ENCODE measurements at regions not wholly inside any gene's neighbourhood (a gene's known extent, or its start where the extent isn't known, plus 50 kb on each side); places are given as distances from the start of the nearest gene placed in this dataset.

GRCh38 chr1:217009376-217009775 lies 286.1 kb upstream of the ESRRG start:
- intact Hi-C loops (cut with DNase I): no loop called here

GRCh38 chr1:217004776-217005436 lies 281.7 kb upstream of the ESRRG start:
- Histone ChIP-seq H3K36me3 (ENCODE audit: control insufficient read depth in 2 of 3, insufficient read depth in 3 of 3, low read length in 3 of 3) (no peaks in the 10 kb centered on the region), H3K4me1 (ENCODE audit: control insufficient read depth in 2 of 3, insufficient read depth in 2 of 3, low read depth in 1 of 3, low read length in 3 of 3) (no peaks in the 10 kb centered on the region), H3K27me3 (ENCODE audit: control insufficient read depth, insufficient read depth, low read length) (no peaks in the 10 kb centered on the region), H3K4me3 (ENCODE audit: low read length in 3 of 3) (no peak overlapping the region), H3K9me3 (ENCODE audit: control insufficient read depth in 2 of 3, insufficient read depth in 1 of 3, low read length in 3 of 3) (no peaks in the 10 kb centered on the region), H3K9ac (ENCODE audit: low read length in 3 of 3) (no peak overlapping the region), H3K27ac (ENCODE audit: low read depth in 2 of 2, low read length in 2 of 2) (no peak overlapping the region)
- no peak for TF ChIP-seq CTCF (IDR thresholded peaks at IDR 0.05; ENCODE audit: borderline replicate concordance, extremely low read depth, insufficient read depth)
- intact Hi-C loops (cut with DNase I): no loop called here
- FAIRE-seq (no peak), DNase-seq (no peak)

More at GRCh38 chr1:217009376-217009775, 286.1 kb upstream of the ESRRG start:
- FAIRE-seq: no peak
- no peak overlapping the region for H3K4me3 ChIP-seq (ENCODE audit: low read length in 3 of 3)
- H3K27ac ChIP-seq (ENCODE audit: low read depth in 2 of 2, low read length in 2 of 2): no peak overlapping the region
- DNase-seq: no peak
- no peak for TF ChIP-seq CTCF (IDR thresholded peaks at IDR 0.05; ENCODE audit: borderline replicate concordance, extremely low read depth, insufficient read depth)
- no peak overlapping the region for H3K9ac ChIP-seq (ENCODE audit: low read length in 3 of 3)
- H3K9me3 ChIP-seq (ENCODE audit: control insufficient read depth in 2 of 3, insufficient read depth in 1 of 3, low read length in 3 of 3): no peaks in the 10 kb centered on the region
- no peaks in the 10 kb centered on the region for H3K27me3 ChIP-seq (ENCODE audit: control insufficient read depth, insufficient read depth, low read length)
- H3K4me1 ChIP-seq (ENCODE audit: control insufficient read depth in 2 of 3, insufficient read depth in 2 of 3, low read depth in 1 of 3, low read length in 3 of 3): peaks cover 0 to 5% (median 0%) of the 10 kb centered on the region in 3 donors
- no peaks in the 10 kb centered on the region for H3K36me3 ChIP-seq (ENCODE audit: control insufficient read depth in 2 of 3, insufficient read depth in 3 of 3, low read length in 3 of 3)

GRCh38 chr1:217003355-217003754 lies 280.1 kb upstream of the ESRRG start:
- Histone ChIP-seq H3K27me3 (ENCODE audit: control insufficient read depth, insufficient read depth, low read length) (no peaks in the 10 kb centered on the region), H3K9ac (ENCODE audit: low read length in 3 of 3) (no peak overlapping the region), H3K27ac (ENCODE audit: low read depth in 2 of 2, low read length in 2 of 2) (no peak overlapping the region), H3K4me1 (ENCODE audit: control insufficient read depth in 2 of 3, insufficient read depth in 2 of 3, low read depth in 1 of 3, low read length in 3 of 3) (no peaks in the 10 kb centered on the region), H3K9me3 (ENCODE audit: control insufficient read depth in 2 of 3, insufficient read depth in 1 of 3, low read length in 3 of 3) (no peaks in the 10 kb centered on the region), H3K36me3 (ENCODE audit: control insufficient read depth in 2 of 3, insufficient read depth in 3 of 3, low read length in 3 of 3) (no peaks in the 10 kb centered on the region), H3K4me3 (ENCODE audit: low read length in 3 of 3) (no peak overlapping the region)
- no peak for TF ChIP-seq CTCF (IDR thresholded peaks at IDR 0.05; ENCODE audit: borderline replicate concordance, extremely low read depth, insufficient read depth)
- DNase-seq (no peak), FAIRE-seq (peak; percentile 44)
- intact Hi-C loops (cut with DNase I): no loop called here

GRCh38 chr1:216997831-216998230 lies 274.6 kb upstream of the ESRRG start:
- Histone ChIP-seq H3K4me3 (ENCODE audit: low read length in 3 of 3) (no peak overlapping the region), H3K4me1 (ENCODE audit: control insufficient read depth in 2 of 3, insufficient read depth in 2 of 3, low read depth in 1 of 3, low read length in 3 of 3) (no peaks in the 10 kb centered on the region), H3K27ac (ENCODE audit: low read depth in 2 of 2, low read length in 2 of 2) (no peak overlapping the region), H3K9me3 (ENCODE audit: control insufficient read depth in 2 of 3, insufficient read depth in 1 of 3, low read length in 3 of 3) (no peaks in the 10 kb centered on the region), H3K27me3 (ENCODE audit: control insufficient read depth, insufficient read depth, low read length) (no peaks in the 10 kb centered on the region), H3K9ac (ENCODE audit: low read length in 3 of 3) (no peak overlapping the region), H3K36me3 (ENCODE audit: control insufficient read depth in 2 of 3, insufficient read depth in 3 of 3, low read length in 3 of 3) (no peaks in the 10 kb centered on the region)
- intact Hi-C loops (cut with DNase I): no loop called here
- no peak for DNase-seq
- no peak for TF ChIP-seq CTCF (IDR thresholded peaks at IDR 0.05; ENCODE audit: borderline replicate concordance, extremely low read depth, insufficient read depth)
- FAIRE-seq: no peak

All from kidney (tissue), 13 donors.